Activated CD4-positive, CD25-positive, alpha-beta regulatory T cell treated with anti-CD3 and anti-CD28 coated beads, Interleukin-2, amount 50 U/mL, for 72 hours (primary cell): ENCODE measurements at regions not wholly inside any gene's neighbourhood (a gene's known extent, or its start where the extent isn't known, plus 50 kb on each side); places are given as distances from the start of the nearest gene placed in this dataset.
"Not testable (repeated sequence)": the region's sequence is repeated elsewhere in the genome, so short reads cannot be mapped to it uniquely, and the experiment has no call there.

Experiments used
- DNase-seq: peaks from one replicate; pipeline ENCODE4 v3.0.0; 2021

DNA sequence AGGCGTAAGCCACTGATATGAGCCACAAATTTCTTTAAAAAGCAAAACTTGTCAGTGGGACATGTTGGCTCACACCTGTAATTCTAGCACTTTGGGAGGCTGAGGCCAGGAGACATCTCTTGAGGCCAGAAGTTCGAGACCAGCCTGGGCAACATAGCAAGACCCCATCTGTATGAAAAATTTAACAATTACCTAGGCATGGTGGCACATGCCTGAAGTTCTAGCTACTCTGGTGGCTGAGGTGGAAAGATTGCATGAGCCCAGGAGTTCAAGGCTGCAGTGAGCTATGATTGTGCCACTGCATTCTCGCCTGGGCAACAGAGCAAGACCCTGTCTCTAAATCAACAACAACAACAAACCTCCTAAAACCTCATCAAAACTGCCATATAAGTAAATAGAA is 147.6 kb upstream of the BARHL2 start:
- no peak for DNase-seq

- DNase-seq: no peak
Measured at GRCh38 chr1:90862782-90863181, 145.7 kb upstream of the BARHL2 start.

DNA sequence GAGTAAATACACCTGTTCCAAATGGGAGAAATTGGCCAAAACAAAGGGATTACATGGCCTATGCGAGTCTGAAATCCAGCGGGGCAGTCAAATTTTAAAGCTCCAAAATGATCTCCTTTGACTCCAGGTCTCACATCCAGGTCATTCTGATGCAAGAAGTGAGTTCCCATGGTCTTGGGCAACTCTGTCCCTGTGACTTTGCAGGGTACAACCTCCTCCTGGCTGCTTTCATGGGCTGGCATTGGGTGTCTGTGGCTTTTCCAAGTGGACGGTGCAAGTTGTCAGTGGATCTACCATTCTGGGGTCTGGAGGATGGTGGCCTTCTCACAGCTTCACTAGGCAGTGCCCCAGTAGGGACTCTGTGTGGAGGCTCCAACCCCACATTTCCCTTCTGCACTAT is 144.3 kb upstream of the BARHL2 start:
- DNase-seq: not testable (repeated sequence)

- no peak for DNase-seq
Measured at GRCh38 chr1:90856463-90857007, 139.4 kb upstream of the BARHL2 start.

DNA sequence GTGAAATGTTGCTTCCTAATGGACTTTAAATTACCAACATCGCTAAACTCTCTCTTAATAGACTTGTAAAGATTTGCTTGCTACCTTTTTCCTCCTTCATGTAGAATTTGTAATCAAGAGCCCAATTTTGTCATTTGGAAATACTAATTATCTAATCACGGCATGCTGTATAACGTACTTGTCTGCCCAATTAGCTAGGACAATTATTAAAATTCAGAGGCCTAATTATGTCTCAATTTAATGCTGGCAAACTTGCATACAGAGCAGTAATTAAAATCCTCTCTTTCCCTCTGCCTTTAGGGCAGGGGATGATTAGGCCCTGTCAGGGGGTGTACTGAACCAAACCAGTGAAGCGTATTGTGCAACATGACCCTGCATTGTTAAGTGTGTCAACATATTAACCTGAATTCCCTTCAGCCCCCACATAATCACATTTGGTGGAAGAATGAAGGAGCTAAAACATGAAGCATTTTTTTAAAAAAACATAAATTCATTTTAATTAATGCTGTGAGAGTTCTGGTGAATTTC is 137.4 kb upstream of the BARHL2 start:
- DNase-seq: no peak

DNA sequence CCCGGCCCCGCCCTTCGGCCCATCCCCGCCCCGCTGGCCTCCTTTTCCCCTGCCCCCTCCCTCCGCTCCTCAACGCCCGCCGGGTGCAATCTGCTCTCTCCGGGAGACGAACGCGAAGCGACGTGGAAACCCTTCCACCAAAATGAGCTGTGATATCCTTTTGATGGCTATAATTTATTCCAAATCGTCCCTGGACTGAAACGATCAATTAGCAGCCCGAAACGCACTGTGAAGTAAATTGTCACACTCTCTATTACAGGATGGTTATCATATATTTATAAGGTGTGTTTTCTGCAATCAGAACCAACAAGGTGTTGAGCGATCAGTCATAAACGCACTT is 134.6 kb upstream of the BARHL2 start:
- DNase-seq: no peak

DNA sequence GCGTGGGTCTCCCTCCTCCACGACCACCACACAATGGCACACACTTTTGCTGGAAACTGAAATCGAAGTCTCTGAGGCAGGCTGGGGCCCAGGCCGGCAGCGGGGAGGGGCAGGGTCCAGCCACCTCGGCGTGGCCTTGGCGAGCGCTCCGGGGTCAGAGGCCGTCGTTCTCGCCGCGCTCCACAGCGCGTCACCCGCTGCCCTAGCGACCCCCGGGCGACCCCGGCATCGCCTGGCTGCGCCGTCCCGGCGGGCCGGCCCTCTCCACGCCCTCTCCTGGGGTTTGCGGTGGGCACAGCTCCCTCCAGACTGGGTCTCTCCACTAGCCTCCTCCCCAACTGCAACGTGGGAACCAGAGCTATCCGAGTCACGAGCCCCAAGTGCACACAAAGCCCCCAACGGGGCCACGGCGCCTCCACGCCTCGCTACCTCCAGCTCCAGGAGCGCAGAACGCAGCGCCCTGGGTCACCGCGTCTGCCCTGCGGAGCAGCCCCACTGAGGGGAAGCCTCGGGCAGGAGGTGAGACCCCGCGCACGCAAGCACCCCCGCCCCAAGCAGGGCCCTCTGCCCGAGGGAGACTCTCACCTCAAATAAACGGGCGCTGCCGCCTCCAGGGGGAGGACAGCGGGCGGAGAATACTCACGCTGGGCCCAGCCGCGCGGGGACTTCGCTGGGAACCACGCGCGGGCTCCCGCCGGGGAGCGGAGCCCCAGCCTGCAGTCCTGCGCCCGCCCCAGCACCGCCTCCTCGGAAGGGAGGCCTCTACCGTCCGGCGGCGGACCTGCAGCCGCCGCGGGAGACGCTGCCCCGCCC is 134.0 kb upstream of the BARHL2 start:
- peak; percentile 71 for DNase-seq

- no peak for DNase-seq
Measured at GRCh38 chr1:90850181-90850897, 133.2 kb upstream of the BARHL2 start.

- DNase-seq: no peak
Measured at GRCh38 chr1:90841473-90841872, 124.4 kb upstream of the BARHL2 start.

- no peak for DNase-seq
Measured at GRCh38 chr1:90840352-90840751, 123.2 kb upstream of the BARHL2 start.

DNA sequence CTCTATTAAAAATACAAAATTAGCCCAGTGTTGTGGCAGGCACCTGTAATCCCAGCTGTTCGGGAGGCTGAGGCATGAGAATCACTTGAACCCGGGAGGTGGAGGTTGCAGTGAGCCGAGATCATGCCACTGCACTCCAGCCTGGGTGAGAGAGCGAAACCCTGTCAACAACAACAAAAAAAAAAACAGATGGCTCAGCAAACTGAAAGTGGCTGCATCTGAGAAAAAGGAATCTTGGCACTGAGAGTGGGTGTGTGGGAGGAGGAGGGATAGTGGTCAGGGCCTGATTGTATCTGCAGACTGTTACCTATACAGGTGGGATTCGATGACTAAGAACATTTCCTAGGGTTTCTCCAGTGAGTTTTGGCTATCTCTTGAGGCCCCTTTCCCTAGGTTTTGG is 122.2 kb upstream of the BARHL2 start:
- DNase-seq: no peak

- no peak for DNase-seq
Measured at GRCh38 chr1:90838720-90839119, 121.6 kb upstream of the BARHL2 start.

DNA sequence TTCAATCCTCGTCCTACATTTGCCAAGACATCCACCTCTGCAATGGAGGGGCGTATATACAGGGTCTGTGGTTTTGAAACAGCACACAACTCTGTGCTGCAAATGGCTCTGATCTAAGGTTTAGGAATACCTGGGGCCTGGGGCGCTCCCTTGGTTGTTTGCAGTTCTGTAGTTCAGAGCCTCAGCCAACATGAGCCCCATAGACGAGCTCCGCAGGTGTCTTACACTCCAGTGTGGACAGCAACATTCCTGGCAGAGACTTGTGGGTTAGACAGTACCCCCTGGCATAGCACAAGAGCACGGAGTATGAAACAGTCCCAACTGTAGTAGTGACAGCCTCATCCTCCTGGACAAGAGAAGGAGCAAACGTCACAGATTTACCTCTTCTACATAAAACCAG is 120.3 kb upstream of the BARHL2 start:
- DNase-seq: no peak

DNA sequence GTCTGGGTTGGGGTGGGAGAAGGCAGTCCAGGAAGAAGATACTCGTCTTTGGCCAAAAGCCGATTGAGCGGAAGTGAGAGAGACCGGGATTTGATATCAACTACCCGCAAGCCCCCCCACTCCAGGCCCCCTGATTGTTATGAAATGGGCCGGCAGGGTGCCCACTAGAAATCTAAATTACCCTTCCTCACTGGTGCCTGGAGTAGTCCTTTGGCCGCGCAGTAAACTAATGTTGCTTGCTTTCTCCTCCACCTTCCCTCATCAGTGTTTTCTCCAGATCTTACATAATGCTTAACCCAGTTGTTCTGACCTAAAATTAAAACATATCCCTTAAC is 119.2 kb upstream of the BARHL2 start:
- no peak for DNase-seq

GRCh38 chr1:90835661-90836344 is 118.7 kb upstream of the BARHL2 start:
- DNase-seq: no peak

DNA sequence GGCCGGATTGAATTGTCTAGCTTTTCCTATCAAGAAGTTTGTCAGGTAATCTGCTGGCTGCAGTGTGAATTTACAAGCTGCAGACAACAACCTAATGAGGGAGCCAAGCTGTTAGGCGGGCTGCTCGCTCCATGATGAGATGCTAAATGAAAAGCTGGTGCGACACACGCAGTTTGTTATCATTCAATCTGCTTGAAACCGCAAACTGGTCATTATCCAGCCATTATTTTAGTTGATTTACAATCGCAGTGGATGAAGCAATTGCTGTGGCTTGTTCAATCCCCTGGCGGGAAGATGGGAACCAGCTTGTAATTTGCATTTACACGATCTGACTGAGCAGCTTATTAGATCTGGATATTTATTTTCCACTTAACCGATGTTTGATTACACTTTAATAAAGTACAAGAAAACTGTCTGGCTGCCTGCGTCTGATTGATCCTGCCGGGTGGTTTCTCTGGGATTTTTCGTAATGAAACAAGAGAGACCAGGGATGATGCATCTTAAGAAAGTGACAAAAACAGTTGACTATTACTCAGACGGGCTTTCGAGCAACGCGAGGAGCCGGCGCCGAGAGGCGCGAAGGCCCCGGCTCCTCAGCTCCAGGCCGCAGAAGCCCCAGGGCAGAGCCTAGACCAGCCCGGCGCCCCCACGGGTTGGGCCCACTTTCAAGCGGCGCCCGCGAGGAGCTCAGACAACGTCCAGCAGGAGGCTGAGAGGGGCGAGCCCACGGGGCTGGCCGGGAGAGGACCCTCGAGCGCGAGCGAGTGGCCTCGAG is 118.0 kb upstream of the BARHL2 start:
- DNase-seq: no peak

GRCh38 chr1:90834354-90834885 is 117.3 kb upstream of the BARHL2 start:
- no peak for DNase-seq

DNA sequence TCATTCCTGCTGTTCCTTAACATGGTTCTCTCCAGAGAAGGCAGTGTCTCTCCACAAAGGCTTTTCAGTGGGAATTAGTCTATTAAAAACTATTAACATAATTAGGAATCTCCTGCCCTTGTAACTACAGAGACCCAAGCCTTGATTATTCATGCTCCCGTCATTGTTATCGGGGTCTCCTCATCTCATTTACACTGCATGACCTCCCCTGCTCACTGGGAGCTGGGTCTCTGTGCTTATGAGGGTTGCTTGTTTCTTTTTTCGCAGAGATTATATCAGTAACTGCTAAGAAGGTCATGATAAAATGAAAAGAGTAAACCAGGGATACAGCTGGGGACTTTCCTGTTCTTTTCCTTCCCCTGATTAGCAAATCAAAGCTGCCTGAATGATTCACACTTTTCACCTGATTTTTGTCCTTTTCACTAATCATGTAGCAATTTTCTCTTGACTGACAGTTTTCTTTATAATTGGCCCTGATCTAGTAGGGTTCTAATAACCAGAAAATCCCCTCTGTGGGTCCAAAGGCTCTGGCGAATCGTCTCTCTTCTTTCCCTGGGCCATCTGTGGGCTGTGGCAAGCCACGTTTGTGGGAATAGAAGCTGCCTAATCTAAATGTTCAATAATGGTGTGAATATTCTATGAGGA is 116.5 kb upstream of the BARHL2 start:
- DNase-seq: no peak

DNA sequence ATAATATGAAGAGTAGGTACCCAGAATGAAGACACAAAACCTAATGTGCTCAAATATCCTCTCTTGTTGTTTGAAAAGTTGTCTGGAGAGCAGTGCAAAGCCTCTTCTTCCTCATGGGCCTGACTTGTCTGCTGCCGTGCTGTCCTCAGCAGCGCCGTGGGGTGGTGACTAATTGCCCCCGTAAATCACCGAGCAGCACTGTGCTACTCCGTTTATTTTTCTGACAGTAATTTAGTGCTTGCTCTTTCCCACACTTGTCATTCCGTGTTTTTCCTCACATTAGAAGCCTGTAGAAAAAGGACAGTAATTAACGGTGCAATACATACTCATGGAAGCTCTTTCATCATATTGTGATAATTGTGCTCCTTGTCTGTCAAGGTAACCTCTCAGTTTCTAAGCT is 114.8 kb upstream of the BARHL2 start:
- DNase-seq: no peak

GRCh38 chr1:90826834-90827233 is 109.7 kb upstream of the BARHL2 start:
- no peak for DNase-seq

DNA sequence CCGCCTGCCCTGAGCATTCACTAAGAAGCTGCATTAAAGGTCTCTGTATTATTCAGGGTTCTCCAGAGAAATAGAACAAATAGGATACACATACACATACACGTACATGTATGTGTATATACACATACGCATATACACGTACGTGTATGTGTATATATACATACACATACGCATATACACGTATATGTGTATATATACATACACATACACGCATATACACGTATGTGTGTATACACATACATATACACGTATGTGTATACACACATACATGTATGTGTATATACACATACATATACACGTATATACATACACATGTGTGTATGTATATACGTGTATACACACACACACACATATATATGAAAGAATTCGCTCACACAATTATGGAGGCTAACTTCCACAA is 108.9 kb upstream of the BARHL2 start:
- no peak for DNase-seq

- no peak for DNase-seq
Measured at GRCh38 chr1:90824551-90824950, 107.4 kb upstream of the BARHL2 start.
